Colon (tissue), 2 donors: ENCODE measurements at regions not wholly inside any gene's neighbourhood (a gene's known extent, or its start where the extent isn't known, plus 50 kb on each side); places are given as distances from the start of the nearest gene placed in this dataset.
A peak's percentile ranks its signal among the peaks of the same experiment; 100 is the strongest.
"Not testable (repeated sequence)": the region's sequence is repeated elsewhere in the genome, so short reads cannot be mapped to it uniquely, and the experiment has no call there.

Experiments used
- FAIRE-seq: peaks from 2 replicates; lab custom pipeline; 2012; peaks lifted over from hg19 to GRCh38; lab: Jason Lieb, UNC
- donor health status: control.
- donor health status: control.

- no peak for FAIRE-seq
Observed at GRCh38 chr1:56265216-56265615, 314.1 kb downstream of the PLPP3 start.

GRCh38 chr1:56263908-56264307, 315.5 kb downstream of the PLPP3 start:
- FAIRE-seq = no peak

- FAIRE-seq = no peak
Observed at GRCh38 chr1:56258371-56258770, 321.0 kb downstream of the PLPP3 start.

- no peak for FAIRE-seq
Observed at GRCh38 chr1:56257726-56258125, 321.6 kb downstream of the PLPP3 start.

- FAIRE-seq = no peak
Observed at GRCh38 chr1:56256153-56257000, 323.0 kb downstream of the PLPP3 start.

GRCh38 chr1:56255516-56256152, 323.7 kb downstream of the PLPP3 start:
- no peak for FAIRE-seq

GRCh38 chr1:56254130-56254529, 325.2 kb downstream of the PLPP3 start:
- FAIRE-seq = no peak

GRCh38 chr1:56250809-56251208, 328.6 kb downstream of the PLPP3 start:
- no peak for FAIRE-seq

GRCh38 chr1:56249234-56249633, 330.1 kb downstream of the PLPP3 start:
- no peak for FAIRE-seq

GRCh38 chr1:56248138-56248537, 331.2 kb downstream of the PLPP3 start:
- peak; percentile 85 for FAIRE-seq

GRCh38 chr1:56246726-56247125, 332.6 kb downstream of the PLPP3 start:
- not testable (repeated sequence) for FAIRE-seq

GRCh38 chr1:56240400-56240799, 339.0 kb downstream of the PLPP3 start:
- no peak for FAIRE-seq

GRCh38 chr1:56237491-56238064, 341.8 kb downstream of the PLPP3 start:
- no peak for FAIRE-seq

GRCh38 chr1:56236688-56237087, 342.7 kb downstream of the PLPP3 start:
- FAIRE-seq = no peak

- no peak for FAIRE-seq
Observed at GRCh38 chr1:56235909-56236510, 343.4 kb downstream of the PLPP3 start.

GRCh38 chr1:56229186-56229585, 350.2 kb downstream of the PLPP3 start:
- no peak for FAIRE-seq

- FAIRE-seq = no peak
Observed at GRCh38 chr1:56227886-56228285, 351.5 kb downstream of the PLPP3 start.

GRCh38 chr1:56227401-56227800, 352.0 kb downstream of the PLPP3 start:
- FAIRE-seq = no peak

- FAIRE-seq = no peak
Observed at GRCh38 chr1:56225964-56226815, 353.2 kb downstream of the PLPP3 start.

GRCh38 chr1:56223968-56224367, 355.4 kb downstream of the PLPP3 start:
- FAIRE-seq = no peak

GRCh38 chr1:56222914-56223540, 356.3 kb downstream of the PLPP3 start:
- FAIRE-seq = no peak
